ENCODE measurements at regions not wholly inside any gene's neighbourhood (a gene's known extent, or its start where the extent isn't known, plus 50 kb on each side); places are given as distances from the start of the nearest gene placed in this dataset.

DNA sequence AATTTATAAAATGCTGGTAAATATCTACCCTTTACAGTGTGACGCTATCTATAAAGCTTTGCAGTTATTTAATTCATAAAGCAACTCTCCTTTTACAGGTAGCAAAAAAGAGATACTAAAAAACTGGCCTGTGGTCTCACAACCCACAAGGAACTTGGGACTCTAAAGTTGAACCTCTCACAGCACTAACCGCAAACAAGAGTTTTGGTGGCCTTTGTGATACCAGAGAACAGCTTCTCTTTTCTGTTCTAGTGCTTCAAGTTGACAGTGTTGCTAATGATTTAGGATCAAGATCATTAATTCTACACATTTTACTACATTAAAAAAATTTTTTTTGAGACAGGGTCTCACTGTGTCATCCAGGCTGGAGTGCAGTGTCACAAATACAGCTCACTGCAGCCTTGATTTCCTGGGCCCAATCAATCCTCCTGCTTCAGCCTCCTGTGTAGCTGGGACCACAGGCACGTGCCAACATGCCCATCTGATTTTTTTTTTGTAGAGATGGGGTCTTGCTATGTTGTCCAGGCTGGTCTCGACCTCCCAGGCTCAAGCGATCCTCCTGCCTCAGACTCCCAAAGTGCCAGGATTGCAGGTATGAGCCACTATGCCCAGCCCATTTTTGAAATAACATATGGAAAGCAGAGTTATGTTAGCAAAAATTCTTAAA lies 56.0 kb upstream of the ST8SIA6 start:
- TF ChIP-seq POLR2AphosphoS5 (IDR thresholded peaks at IDR 0.05) (no peak), POLR2A (IDR thresholded peaks at IDR 0.05) (no peak), EP300 (IDR thresholded peaks at IDR 0.05; ENCODE audit: low read depth) (no peak)
- TF ChIP-seq, protein P1, sequence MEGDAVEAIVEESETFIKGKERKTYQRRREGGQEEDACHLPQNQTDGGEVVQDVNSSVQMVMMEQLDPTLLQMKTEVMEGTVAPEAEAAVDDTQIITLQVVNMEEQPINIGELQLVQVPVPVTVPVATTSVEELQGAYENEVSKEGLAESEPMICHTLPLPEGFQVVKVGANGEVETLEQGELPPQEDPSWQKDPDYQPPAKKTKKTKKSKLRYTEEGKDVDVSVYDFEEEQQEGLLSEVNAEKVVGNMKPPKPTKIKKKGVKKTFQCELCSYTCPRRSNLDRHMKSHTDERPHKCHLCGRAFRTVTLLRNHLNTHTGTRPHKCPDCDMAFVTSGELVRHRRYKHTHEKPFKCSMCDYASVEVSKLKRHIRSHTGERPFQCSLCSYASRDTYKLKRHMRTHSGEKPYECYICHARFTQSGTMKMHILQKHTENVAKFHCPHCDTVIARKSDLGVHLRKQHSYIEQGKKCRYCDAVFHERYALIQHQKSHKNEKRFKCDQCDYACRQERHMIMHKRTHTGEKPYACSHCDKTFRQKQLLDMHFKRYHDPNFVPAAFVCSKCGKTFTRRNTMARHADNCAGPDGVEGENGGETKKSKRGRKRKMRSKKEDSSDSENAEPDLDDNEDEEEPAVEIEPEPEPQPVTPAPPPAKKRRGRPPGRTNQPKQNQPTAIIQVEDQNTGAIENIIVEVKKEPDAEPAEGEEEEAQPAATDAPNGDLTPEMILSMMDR (IDR thresholded peaks at IDR 0.05): no peak

All from transverse colon (tissue), 4 donors.